GM19324 (cell line): ENCODE measurements at regions not wholly inside any gene's neighbourhood (a gene's known extent, or its start where the extent isn't known, plus 50 kb on each side); places are given as distances from the start of the nearest gene placed in this dataset.
"Not testable (repeated sequence)": the region's sequence is repeated elsewhere in the genome, so short reads cannot be mapped to it uniquely, and the experiment has no call there.

Source experiments
- ATAC-seq: cut with Tn5 transposase; IDR thresholded peaks from one replicate; pipeline ENCODE4 v1.9.1; 2021; ENCODE audit warnings: mild to moderate bottlenecking, moderate library complexity; ENCODE audit not compliant: unreplicated experiment, low FRiP score

GRCh38 chr7:150096213-150096994, 222.6 kb downstream of the ATP6V0E2 start:
- not testable (repeated sequence) for ATAC-seq

- not testable (repeated sequence) for ATAC-seq
These were observed 224.6 kb upstream of the LRRC61 start for GRCh38 chr7:150098592-150098991.

- ATAC-seq = not testable (repeated sequence)
These were observed 221.9 kb upstream of the LRRC61 start for GRCh38 chr7:150101282-150101681.

GRCh38 chr7:150107283-150107682, 215.9 kb upstream of the LRRC61 start:
- not testable (repeated sequence) for ATAC-seq

- ATAC-seq = not testable (repeated sequence)
These were observed 212.8 kb upstream of the LRRC61 start for GRCh38 chr7:150110375-150110820.

GRCh38 chr7:150110882-150111281, 212.3 kb upstream of the LRRC61 start:
- not testable (repeated sequence) for ATAC-seq

GRCh38 chr7:150111373-150112139, 211.6 kb upstream of the LRRC61 start:
- ATAC-seq = not testable (repeated sequence)

- not testable (repeated sequence) for ATAC-seq
These were observed 209.9 kb upstream of the LRRC61 start for GRCh38 chr7:150113301-150113700.

- ATAC-seq = not testable (repeated sequence)
These were observed 208.6 kb upstream of the LRRC61 start for GRCh38 chr7:150114591-150114990.

GRCh38 chr7:150119966-150120365, 203.2 kb upstream of the LRRC61 start:
- ATAC-seq = not testable (repeated sequence)

- ATAC-seq = not testable (repeated sequence)
These were observed 197.3 kb upstream of the LRRC61 start for GRCh38 chr7:150125831-150126230.

- ATAC-seq = not testable (repeated sequence)
These were observed 188.7 kb upstream of the LRRC61 start for GRCh38 chr7:150134451-150134850.

- not testable (repeated sequence) for ATAC-seq
These were observed 187.4 kb upstream of the LRRC61 start for GRCh38 chr7:150135620-150136190.

GRCh38 chr7:150139840-150140239, 183.3 kb upstream of the LRRC61 start:
- ATAC-seq = not testable (repeated sequence)

- ATAC-seq = not testable (repeated sequence)
These were observed 181.4 kb upstream of the LRRC61 start for GRCh38 chr7:150141525-150142345.

- not testable (repeated sequence) for ATAC-seq
These were observed 177.0 kb upstream of the LRRC61 start for GRCh38 chr7:150146124-150146523.

GRCh38 chr7:150147524-150147923, 175.6 kb upstream of the LRRC61 start:
- ATAC-seq = not testable (repeated sequence)

GRCh38 chr7:150156015-150156414, 167.1 kb upstream of the LRRC61 start:
- ATAC-seq = not testable (repeated sequence)

- not testable (repeated sequence) for ATAC-seq
These were observed 164.5 kb upstream of the LRRC61 start for GRCh38 chr7:150158696-150159095.

GRCh38 chr7:150169515-150169914, 153.6 kb upstream of the LRRC61 start:
- not testable (repeated sequence) for ATAC-seq
